ENCODE measurements at regions not wholly inside any gene's neighbourhood (a gene's known extent, or its start where the extent isn't known, plus 50 kb on each side); places are given as distances from the start of the nearest gene placed in this dataset.

DNA sequence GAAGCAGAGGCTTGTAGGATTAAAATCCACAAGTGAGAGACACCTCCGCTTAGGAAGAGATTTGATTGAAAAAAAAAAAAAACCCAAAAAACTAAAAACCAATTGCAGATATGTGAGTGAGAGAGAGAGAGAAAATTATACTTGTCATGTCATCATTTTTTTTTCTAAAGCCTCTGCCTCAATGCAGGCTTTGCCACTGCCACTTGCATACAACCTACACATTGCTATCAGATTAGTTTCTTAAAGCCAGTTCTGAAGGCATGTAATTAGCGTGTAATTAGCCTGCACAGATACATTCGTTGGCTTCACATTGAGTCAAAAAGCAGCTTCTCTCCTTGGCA, 86.1 kb upstream of the MTPN start:
- in situ Hi-C loops (cut with MboI; ENCODE audit: low sequenced_read_pairs) (no loop called here), dilution Hi-C loops (cut with HindIII; ENCODE audit: low sequenced_read_pairs, unreplicated experiment) (no loop called here), intact Hi-C loops (cut with micrococcal nuclease) (no loop called here)
- Histone ChIP-seq H2BK20ac (ENCODE audit: low read depth, low read length) (no peak overlapping the region), H3K18ac (ENCODE audit: low read depth, low read length) (no peak overlapping the region), H2AK9ac (replicated peaks; ENCODE audit: low read depth, low read length, poor library complexity) (no peak overlapping the region), H4K20me1 (ENCODE audit: insufficient read depth, low read length) (no peaks in the 10 kb centered on the region), H3K27me3 (ENCODE audit: control insufficient read depth, insufficient read depth, low read length) (no peaks in the 10 kb centered on the region), H3K27ac (ENCODE audit: insufficient read depth, low read length) (no peak overlapping the region), H3K4me2 (ENCODE audit: low read depth, low read length) (no peak overlapping the region), H2AK5ac (ENCODE audit: low read depth, low read length) (no peak overlapping the region), H4K91ac (ENCODE audit: insufficient read depth, low read depth, low read length) (no peak overlapping the region), H2AFZ (replicated peaks; ENCODE audit: low read length, poor library complexity) (no peak overlapping the region), H3K79me1 (ENCODE audit: low read depth in 1 of 2, low read length in 2 of 2) (no peaks in the 10 kb centered on the region), H3K9me1 (ENCODE audit: insufficient read depth, low read length) (no peaks in the 10 kb centered on the region), H3K9me3 (ENCODE audit: control insufficient read depth, insufficient read depth, low read length) (no peaks in the 10 kb centered on the region), H3K14ac (replicated peaks; ENCODE audit: low read depth, low read length) (no peak overlapping the region), H2BK120ac (ENCODE audit: low read depth, low read length) (no peak overlapping the region), H4K8ac (ENCODE audit: low read depth in 2 of 2, low read length in 2 of 2) (no peak overlapping the region), H3K23ac (ENCODE audit: low read depth, low read length) (no peak overlapping the region), H2BK5ac (ENCODE audit: low read depth, low read length, poor library complexity, severe bottlenecking) (no peak overlapping the region), H3K36me3 (ENCODE audit: control insufficient read depth, insufficient read depth, low read length) (no peaks in the 10 kb centered on the region), H3K56ac (ENCODE audit: extremely low read depth, insufficient read depth, low read length) (no peak overlapping the region), H4K5ac (ENCODE audit: low read depth, low read length) (no peak overlapping the region), H3K4me1 (ENCODE audit: control insufficient read depth, insufficient read depth, low read length) (no peaks in the 10 kb centered on the region), H3K4ac (ENCODE audit: low read depth, low read length) (no peak overlapping the region), H3K9ac (ENCODE audit: low read depth, low read length) (no peak overlapping the region), H2BK15ac (ENCODE audit: low read depth, low read length) (no peak overlapping the region), H3K4me3 (ENCODE audit: insufficient read depth, low read depth, low read length) (no peak overlapping the region)
- WGBS, 2 experiments (ENCODE audit: extremely low coverage in 2 of 2, insufficient read length in 1 of 2): no CpG with 5 or more reads among the region's 3 CpGs
- DNase-seq (no peak), ATAC-seq (ENCODE audit: low read depth) (no peak)
- ChIA-PET POLR2A (ENCODE audit: unreplicated experiment) (no interaction called here), CTCF (no interaction called here)
- no TSS peak for BruUV-seq (replicated peaks)
- TF ChIP-seq BHLHE40 (IDR thresholded peaks at IDR 0.05; ENCODE audit: low read depth, low read length) (no peak), NFE2L2 (IDR thresholded peaks at IDR 0.05; ENCODE audit: low read depth, low read length) (no peak), MAFK (IDR thresholded peaks at IDR 0.05; ENCODE audit: low read depth, low read length) (0 out of 2 replicates have a peak, but pooled peaks have one; percentile 25)
